ENCODE measurements at regions not wholly inside any gene's neighbourhood (a gene's known extent, or its start where the extent isn't known, plus 50 kb on each side); places are given as distances from the start of the nearest gene placed in this dataset.

- TF ChIP-seq CTCF (IDR thresholded peaks at IDR 0.05; ENCODE audit: extremely low read depth, missing control alignments) = no peak
- no peak for DNase-seq (ENCODE audit: low spot score)
Measured at GRCh38 chr18:6561862-6562291, 147.2 kb upstream of the L3MBTL4 start.

- DNase-seq (ENCODE audit: low spot score) = no peak
- TF ChIP-seq CTCF (IDR thresholded peaks at IDR 0.05; ENCODE audit: extremely low read depth, missing control alignments) = no peak
Measured at GRCh38 chr18:6563896-6564295, 149.2 kb upstream of the L3MBTL4 start.

GRCh38 chr18:6564950-6565814 lies 150.5 kb upstream of the L3MBTL4 start:
- no peak for TF ChIP-seq CTCF (IDR thresholded peaks at IDR 0.05; ENCODE audit: extremely low read depth, missing control alignments)
- no peak for DNase-seq (ENCODE audit: low spot score)

- no peak for DNase-seq (ENCODE audit: low spot score)
- no peak for TF ChIP-seq CTCF (IDR thresholded peaks at IDR 0.05; ENCODE audit: extremely low read depth, missing control alignments)
Measured at GRCh38 chr18:6565815-6566081, 151.0 kb upstream of the L3MBTL4 start.

GRCh38 chr18:6566338-6566911 lies 151.7 kb upstream of the L3MBTL4 start:
- no peak for DNase-seq (ENCODE audit: low spot score)
- TF ChIP-seq CTCF (IDR thresholded peaks at IDR 0.05; ENCODE audit: extremely low read depth, missing control alignments) = no peak

- no peak for TF ChIP-seq CTCF (IDR thresholded peaks at IDR 0.05; ENCODE audit: extremely low read depth, missing control alignments)
- no peak for DNase-seq (ENCODE audit: low spot score)
Measured at GRCh38 chr18:6569813-6570212, 155.1 kb upstream of the L3MBTL4 start.

GRCh38 chr18:6570581-6571238 lies 156.0 kb upstream of the L3MBTL4 start:
- TF ChIP-seq CTCF (IDR thresholded peaks at IDR 0.05; ENCODE audit: extremely low read depth, missing control alignments) = no peak
- no peak for DNase-seq (ENCODE audit: low spot score)

Measured in GM20000 (cell line).